ENCODE measurements at regions not wholly inside any gene's neighbourhood (a gene's known extent, or its start where the extent isn't known, plus 50 kb on each side); places are given as distances from the start of the nearest gene placed in this dataset.

DNA sequence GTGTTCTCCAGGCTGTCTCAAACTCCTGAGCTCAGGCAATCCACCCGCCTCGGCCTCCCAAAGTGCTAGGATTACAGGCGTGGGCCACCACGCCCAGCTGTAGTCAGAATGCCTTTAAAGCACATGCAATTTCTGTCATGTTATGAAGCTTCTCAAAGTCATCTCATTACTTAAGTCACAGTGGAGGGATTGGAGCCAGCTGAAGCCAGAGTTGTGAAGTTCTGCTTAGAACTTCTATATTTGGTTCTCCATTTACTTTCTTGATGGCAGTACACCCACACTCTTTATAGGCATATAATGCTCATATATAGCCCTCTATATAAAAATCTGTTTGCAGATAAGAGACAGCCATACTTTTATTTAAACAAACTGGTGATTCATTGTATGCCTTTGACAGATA, 68.8 kb upstream of the CWC22 start:
- TF ChIP-seq, protein P1, sequence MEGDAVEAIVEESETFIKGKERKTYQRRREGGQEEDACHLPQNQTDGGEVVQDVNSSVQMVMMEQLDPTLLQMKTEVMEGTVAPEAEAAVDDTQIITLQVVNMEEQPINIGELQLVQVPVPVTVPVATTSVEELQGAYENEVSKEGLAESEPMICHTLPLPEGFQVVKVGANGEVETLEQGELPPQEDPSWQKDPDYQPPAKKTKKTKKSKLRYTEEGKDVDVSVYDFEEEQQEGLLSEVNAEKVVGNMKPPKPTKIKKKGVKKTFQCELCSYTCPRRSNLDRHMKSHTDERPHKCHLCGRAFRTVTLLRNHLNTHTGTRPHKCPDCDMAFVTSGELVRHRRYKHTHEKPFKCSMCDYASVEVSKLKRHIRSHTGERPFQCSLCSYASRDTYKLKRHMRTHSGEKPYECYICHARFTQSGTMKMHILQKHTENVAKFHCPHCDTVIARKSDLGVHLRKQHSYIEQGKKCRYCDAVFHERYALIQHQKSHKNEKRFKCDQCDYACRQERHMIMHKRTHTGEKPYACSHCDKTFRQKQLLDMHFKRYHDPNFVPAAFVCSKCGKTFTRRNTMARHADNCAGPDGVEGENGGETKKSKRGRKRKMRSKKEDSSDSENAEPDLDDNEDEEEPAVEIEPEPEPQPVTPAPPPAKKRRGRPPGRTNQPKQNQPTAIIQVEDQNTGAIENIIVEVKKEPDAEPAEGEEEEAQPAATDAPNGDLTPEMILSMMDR (IDR thresholded peaks at IDR 0.05): no peak
- TF ChIP-seq POLR2A (IDR thresholded peaks at IDR 0.05): no peak
